HG03045 (cell line): ENCODE measurements at regions not wholly inside any gene's neighbourhood (a gene's known extent, or its start where the extent isn't known, plus 50 kb on each side); places are given as distances from the start of the nearest gene placed in this dataset.
"Not testable (repeated sequence)": the region's sequence is repeated elsewhere in the genome, so short reads cannot be mapped to it uniquely, and the experiment has no call there.

Experiments used
- ATAC-seq: cut with Tn5 transposase; IDR thresholded peaks from one replicate; pipeline ENCODE4 v1.9.1; 2021; ENCODE audit warnings: mild to moderate bottlenecking, moderate library complexity; ENCODE audit not compliant: unreplicated experiment

GRCh38 chr5:58308384-58308783, 151.5 kb downstream of the PLK2 start:
- ATAC-seq, result not testable (repeated sequence)

- ATAC-seq, result no peak
Measured at GRCh38 chr5:58300346-58300895, 159.5 kb downstream of the PLK2 start.

GRCh38 chr5:58299256-58299655, 160.6 kb downstream of the PLK2 start:
- no peak for ATAC-seq

GRCh38 chr5:58294598-58295305, 165.1 kb downstream of the PLK2 start:
- no peak for ATAC-seq

DNA sequence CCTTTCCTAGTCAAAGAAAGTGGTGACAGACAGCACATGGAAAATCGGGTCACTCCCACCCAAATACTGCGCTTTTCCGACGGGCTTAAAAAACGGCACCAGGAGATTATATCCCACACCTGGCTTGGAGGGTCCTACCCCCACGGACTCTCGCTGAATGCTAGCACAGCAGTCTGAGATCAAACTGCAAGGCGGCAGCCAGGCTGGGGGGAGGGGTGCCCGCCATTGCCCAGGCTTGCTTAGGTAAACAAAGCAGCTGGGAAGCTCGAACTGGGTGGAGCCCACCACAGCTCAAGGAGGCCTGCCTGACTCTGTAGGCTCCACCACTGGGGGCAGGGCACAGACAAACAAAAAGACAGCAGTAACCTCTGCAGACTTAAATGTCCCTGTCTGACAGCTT, 171.6 kb downstream of the PLK2 start:
- ATAC-seq, result not testable (repeated sequence)

GRCh38 chr5:58286741-58287140, 173.1 kb downstream of the PLK2 start:
- no peak for ATAC-seq

- no peak for ATAC-seq
Measured at GRCh38 chr5:58285900-58286299, 174.0 kb downstream of the PLK2 start.

DNA sequence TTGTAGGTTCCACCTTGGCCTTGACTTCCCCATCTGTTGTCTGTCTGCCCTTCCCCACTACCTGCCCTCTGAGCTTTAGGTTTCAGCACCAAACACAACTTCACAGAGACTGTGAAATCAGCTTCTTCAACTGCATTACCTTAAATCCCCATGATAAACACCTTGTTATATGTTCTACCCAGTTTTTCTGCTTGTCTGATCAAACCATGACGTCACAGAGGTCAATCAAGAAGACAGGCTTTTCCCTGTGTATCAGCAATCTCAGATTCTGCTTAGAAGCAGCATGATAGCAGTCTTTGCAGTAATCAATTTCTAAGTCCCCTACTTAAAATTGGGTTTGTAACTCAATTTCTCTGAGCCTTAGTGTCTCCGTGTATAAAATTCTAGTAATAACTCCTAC, 175.0 kb downstream of the PLK2 start:
- no peak for ATAC-seq

GRCh38 chr5:58281189-58281588, 178.7 kb downstream of the PLK2 start:
- no peak for ATAC-seq

- no peak for ATAC-seq
Measured at GRCh38 chr5:58279259-58279658, 180.6 kb downstream of the PLK2 start.

DNA sequence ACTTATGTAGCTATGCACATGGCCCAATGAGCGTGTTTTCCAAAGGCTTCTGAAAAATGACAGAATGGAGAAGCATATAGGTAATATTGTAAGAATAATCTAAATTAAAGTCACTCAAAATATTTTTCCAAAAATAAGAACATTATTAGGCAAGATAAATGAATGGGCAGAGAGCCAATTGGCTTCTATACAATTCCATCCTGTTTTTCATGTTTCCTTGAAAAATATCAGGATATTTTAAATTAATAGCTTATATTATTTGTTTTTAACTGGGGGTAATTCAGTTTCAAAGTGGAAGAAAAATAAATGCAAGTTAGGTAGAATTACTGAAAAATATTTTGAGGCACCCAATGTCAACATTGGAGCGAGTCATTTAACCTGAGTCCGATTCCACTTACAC, 183.5 kb downstream of the PLK2 start:
- ATAC-seq, result no peak

DNA sequence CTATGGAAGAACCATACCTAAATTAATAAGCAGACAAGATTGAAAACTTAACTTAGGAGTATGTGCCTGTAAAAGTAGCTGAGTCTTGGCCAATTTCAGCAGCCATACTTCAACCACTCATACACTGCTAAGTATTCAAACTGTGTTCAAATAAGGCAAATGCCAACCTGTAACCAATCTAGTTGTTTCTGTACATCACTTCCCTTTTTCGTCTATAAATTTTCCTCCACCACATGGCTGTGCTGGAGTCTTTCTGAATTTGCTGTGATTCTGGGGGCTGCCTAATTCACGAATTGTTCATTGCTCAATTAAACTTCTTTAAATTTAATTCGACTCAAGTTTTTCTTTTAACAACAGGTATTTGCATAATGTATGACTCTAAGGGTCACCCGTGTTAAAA, 184.4 kb downstream of the PLK2 start:
- no peak for ATAC-seq

- ATAC-seq, result no peak
Measured at GRCh38 chr5:58274191-58274590, 185.7 kb downstream of the PLK2 start.

DNA sequence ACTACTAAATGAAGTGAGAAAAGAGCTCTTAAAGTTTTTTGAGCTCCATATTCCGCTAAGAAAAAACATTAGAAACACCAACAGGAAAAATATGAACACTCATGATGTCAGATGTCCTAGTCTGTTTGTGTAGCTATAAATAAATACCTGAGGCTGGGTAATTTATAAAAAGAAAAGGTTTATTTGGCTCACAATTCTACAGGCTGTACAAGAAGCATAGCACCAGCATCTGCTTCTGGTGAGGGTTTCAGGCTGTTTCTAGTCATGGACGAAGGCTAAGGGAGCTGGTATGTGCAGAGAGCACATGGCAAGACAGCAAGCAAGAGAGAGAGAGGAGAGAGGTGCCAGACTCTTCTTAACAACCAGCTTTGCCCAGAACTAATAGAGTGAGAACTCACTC, 186.2 kb downstream of the PLK2 start:
- no peak for ATAC-seq

DNA sequence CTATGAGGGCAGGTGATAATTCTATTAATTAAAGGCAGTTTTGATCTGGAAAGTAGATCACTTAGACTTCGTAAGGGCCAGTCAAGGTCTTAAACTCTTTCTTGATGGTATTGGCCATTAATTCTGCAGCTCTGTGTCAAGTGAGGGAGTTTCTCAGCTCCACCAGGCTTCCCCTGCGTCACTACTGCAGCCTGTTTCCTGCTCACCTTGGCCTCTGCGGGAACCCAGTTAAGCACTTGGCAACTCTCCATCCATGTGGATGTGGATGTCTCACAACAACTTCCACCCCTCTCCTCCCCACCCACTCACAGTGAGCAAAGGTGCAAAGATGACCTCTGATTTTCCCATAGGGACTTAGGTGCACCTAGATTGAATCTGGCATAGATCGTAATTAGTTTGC, 191.6 kb downstream of the PLK2 start:
- ATAC-seq, result no peak

- no peak for ATAC-seq
Measured at GRCh38 chr5:58266402-58266801, 193.5 kb downstream of the PLK2 start.

DNA sequence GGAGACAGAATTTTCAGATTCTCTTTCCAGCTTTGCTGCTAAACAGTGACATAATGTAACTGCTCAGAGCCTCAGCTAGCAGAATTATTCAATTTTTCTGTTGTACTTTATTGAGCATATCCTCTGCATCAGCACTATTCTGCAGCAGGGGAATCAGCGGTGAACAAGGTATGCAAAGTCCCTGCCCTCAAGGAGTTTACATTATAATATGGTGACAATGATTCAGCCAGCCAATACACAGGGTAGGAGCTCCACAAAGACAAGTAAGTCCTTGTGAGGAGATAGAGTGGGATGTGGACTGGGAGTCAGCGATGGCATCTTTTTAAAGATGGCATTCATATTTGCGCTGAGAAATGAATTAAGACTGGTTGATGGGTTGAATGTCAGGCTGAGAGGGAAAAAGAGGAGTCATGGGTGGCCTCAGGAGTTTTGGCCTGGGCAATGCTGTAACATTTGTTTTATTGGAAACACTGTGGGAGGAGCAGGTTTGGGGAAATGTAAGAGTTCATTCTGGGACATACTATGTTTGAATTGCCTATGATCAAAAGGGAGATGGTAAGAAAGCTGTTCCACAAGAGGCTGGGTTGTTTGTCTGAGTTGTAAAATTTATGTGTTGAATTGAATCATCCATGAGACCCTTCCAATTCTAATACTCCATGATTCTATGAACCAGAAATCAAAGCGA, 194.5 kb downstream of the PLK2 start:
- ATAC-seq, result no peak

- ATAC-seq, result no peak
Measured at GRCh38 chr5:58264276-58264675, 195.6 kb downstream of the PLK2 start.

DNA sequence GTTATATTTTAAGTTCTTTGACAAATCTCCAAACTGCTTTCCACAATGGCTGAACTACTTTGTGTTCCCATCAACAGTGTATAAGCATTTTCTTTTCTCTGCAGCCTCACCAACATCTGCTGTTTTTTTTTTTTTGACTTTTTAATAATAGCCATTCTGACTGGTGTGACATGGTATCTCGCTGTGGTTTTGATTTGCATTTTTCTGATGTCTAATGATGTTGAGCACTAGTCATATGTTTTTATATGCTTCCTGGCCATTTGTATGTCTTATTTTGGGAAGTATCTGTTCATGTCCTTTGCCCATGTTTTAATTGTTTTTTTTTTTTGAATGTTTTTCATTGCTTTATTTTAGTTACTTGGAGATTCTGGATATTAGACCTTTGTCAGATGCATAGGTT, 196.6 kb downstream of the PLK2 start:
- no peak for ATAC-seq

DNA sequence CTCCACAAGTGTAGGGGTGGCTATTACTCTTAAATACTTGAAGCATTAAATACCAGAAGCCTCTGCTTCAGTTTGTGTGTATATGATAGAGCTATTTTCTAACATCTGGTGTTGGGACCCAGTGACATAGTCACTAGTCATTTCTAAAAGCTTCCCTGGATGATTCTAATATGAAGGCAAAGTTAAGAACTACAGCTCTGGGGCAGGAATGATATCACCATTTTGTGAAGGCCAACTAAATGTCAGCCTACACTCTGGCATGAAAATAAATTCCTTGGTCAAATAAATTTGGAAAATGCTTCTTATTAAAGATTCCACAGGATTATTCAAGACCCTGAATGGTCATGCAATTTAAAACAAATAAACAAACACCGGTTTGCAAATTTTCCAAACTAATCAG, 197.7 kb downstream of the PLK2 start:
- no peak for ATAC-seq

DNA sequence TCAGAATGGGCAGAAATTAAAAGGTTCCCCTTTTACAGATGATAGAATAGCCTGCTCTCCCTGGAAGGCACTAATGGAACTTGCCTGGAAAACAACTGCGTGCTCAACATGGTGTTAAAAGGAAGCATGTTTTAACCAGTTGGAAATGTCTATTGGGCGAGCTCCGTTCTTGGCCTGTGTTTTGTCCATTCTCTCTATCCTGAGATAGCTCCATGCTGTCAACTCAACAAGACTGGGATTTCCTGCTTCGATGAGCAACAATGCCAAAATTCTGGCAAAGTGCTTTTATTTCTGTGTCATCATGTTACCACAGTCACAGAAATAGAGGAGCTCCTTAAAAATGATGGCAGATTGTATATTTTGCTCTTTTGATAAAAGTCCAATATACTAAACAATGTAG, 198.3 kb downstream of the PLK2 start:
- no peak for ATAC-seq

DNA sequence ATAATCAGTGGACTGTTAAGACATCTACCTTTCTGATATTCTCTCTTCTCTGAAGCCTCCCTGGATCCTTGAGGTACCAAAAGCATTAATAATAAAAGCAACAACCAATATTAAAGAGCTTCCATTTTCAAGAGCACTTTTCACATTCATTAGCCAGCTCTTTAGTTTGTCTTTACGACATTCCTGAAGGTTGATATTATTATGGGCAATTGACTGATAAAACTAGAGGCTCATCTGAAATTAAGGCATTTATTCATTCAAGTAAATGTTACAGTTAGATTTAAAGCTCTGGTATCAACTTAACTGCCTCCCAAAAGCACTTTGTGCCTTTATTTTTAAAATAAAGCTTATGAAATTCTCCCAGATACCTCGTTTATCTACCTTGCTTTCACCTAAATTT, 199.6 kb downstream of the PLK2 start:
- ATAC-seq, result no peak
